GM12878 (cell line): ENCODE measurements at regions not wholly inside any gene's neighbourhood (a gene's known extent, or its start where the extent isn't known, plus 50 kb on each side); places are given as distances from the start of the nearest gene placed in this dataset.

Experiments used
- ATAC-seq: fragments of 200-7000 bp; cut with Tn5 transposase; 3 replicates; pipeline ENCODE4 v1.9.1; 2020; ENCODE audit warnings: mild to moderate bottlenecking, moderate library complexity
- BruUV-seq: library from RNA; stranded (reverse); fragments of 400-500 nt; replicated peaks from 2 replicates; lab custom pipeline; 2021; lab: Mats Ljungman, UMichigan
- CTCF ChIA-PET: fragments of 300-600 bp; sonication (Branson Sonifier 250); formaldehyde crosslinking; extraction: SDS; loops from one replicate; lab custom pipeline; 2021; ENCODE audit warnings: inconsistent platforms; lab: Yijun Ruan, JAX
- POLR2A ChIA-PET: fragments of 350-600 bp; formaldehyde crosslinking; extraction: SDS; loops from one replicate; lab custom pipeline; 2021; ENCODE audit warnings: inconsistent platforms; lab: Charles Lee
- RAD21 ChIA-PET: fragments of 300-600 bp; sonication (Branson Sonifier 250); formaldehyde crosslinking; loops from one replicate; lab custom pipeline; 2023; ENCODE audit warnings: antibody characterized with exemption; ENCODE audit not compliant: unreplicated experiment; lab: Charles Lee
- SMC1A ChIA-PET: fragments of 300-600 bp; sonication (Branson Sonifier 250); formaldehyde crosslinking; loops from one replicate; lab custom pipeline; 2023; ENCODE audit not compliant: unreplicated experiment, uncharacterized antibody; lab: Charles Lee
- DNase-seq: peaks from one replicate; pipeline ENCODE4 v3.0.0-alpha.2; 2011; ENCODE audit warnings: low read depth, low spot score
- FAIRE-seq: peaks from 3 replicates; lab custom pipeline; 2011; peaks lifted over from hg19 to GRCh38; lab: Jason Lieb, UNC
- H2AFZ ChIP-seq: 2 replicates; pipeline ENCODE4 v1.6.0; 2011; ENCODE audit warnings: low read depth, low read length, control low read depth; ENCODE audit not compliant: control insufficient read depth
- H3K27ac ChIP-seq: 2 replicates; pipeline ENCODE4 v1.5.1; 2011; ENCODE audit warnings: control low read depth; ENCODE audit not compliant: control insufficient read depth, insufficient read depth
- H3K27me3 ChIP-seq, 2 experiments: replicated peaks in 1 of 2; 2 replicates each; pipeline versions ENCODE4 v1.6.0 to v1.6.1; 2011; ENCODE audit warnings: low read length in 1 of 2; ENCODE audit not compliant: control insufficient read depth in 2 of 2, insufficient read depth in 2 of 2
- H3K36me3 ChIP-seq, 2 experiments: 2 replicates each; pipeline ENCODE4 v1.5.1; 2011; ENCODE audit warnings: low read length in 1 of 2; ENCODE audit not compliant: control insufficient read depth in 2 of 2, insufficient read depth in 2 of 2
- H3K4me1 ChIP-seq: 2 replicates; pipeline ENCODE4 v1.6.1; 2011; ENCODE audit warnings: mild to moderate bottlenecking, low read length, moderate library complexity, mixed read lengths; ENCODE audit not compliant: control insufficient read depth, insufficient read depth
- H3K4me2 ChIP-seq: 2 replicates; pipeline ENCODE4 v1.6.0; 2011; ENCODE audit warnings: control low read depth; ENCODE audit not compliant: control insufficient read depth, insufficient read depth
- H3K4me3 ChIP-seq: fragments of 200-600 bp; sonication (generic); 2 replicates; pipeline ENCODE4 v1.5.1; 2016
- H3K79me2 ChIP-seq: 2 replicates; pipeline ENCODE4 v1.6.0; 2011; ENCODE audit warnings: low read length; ENCODE audit not compliant: control insufficient read depth, insufficient read depth
- H3K9ac ChIP-seq: 2 replicates; pipeline ENCODE4 v1.8.0; 2011; ENCODE audit warnings: low read length, control low read depth, mixed read lengths; ENCODE audit not compliant: control insufficient read depth, insufficient read depth
- H3K9me3 ChIP-seq: replicated peaks from 3 replicates; pipeline ENCODE4 v1.5.1; 2011; ENCODE audit warnings: mild to moderate bottlenecking, low read length; ENCODE audit not compliant: control insufficient read depth, insufficient read depth
- H4K20me1 ChIP-seq: 2 replicates; pipeline ENCODE4 v1.6.0; 2011; ENCODE audit not compliant: control insufficient read depth, insufficient read depth
- ATF7 ChIP-seq: fragments of 450-650 bp; IDR thresholded peaks from 2 replicates; pipeline ENCODE4 v1.6.1; 2016; ENCODE audit warnings: low read depth, mild to moderate bottlenecking
- CBFB ChIP-seq: IDR thresholded peaks from 2 replicates; pipeline ENCODE4 v1.6.1; 2016; ENCODE audit warnings: antibody characterized with exemption, low read depth
- E2F8 ChIP-seq: fragments of 450-650 bp; IDR thresholded peaks from 2 replicates; pipeline ENCODE4 v1.6.1; 2018; ENCODE audit warnings: mild to moderate bottlenecking, low read depth, moderate library complexity; ENCODE audit not compliant: partially characterized antibody
- GATAD2B ChIP-seq: fragments of 450-650 bp; conservative IDR thresholded peaks from 2 replicates; pipeline ENCODE4 v1.6.1; 2017; ENCODE audit warnings: low read depth, mild to moderate bottlenecking, moderate library complexity
- NFXL1 ChIP-seq: fragments of 450-650 bp; IDR thresholded peaks from 2 replicates; pipeline ENCODE4 v1.6.1; 2017; ENCODE audit warnings: antibody characterized with exemption, mild to moderate bottlenecking, borderline replicate concordance
- NR2F1 ChIP-seq: fragments of 450-650 bp; conservative IDR thresholded peaks from 2 replicates; pipeline ENCODE4 v1.6.1; 2017; ENCODE audit warnings: mild to moderate bottlenecking
- USF1 ChIP-seq: IDR thresholded peaks from 2 replicates; pipeline ENCODE4 v1.6.1; 2011; ENCODE audit warnings: borderline replicate concordance, low read depth, mild to moderate bottlenecking, moderate library complexity, mixed read lengths, low read length; ENCODE audit not compliant: insufficient read depth; ENCODE audit errors: extremely low read length
- WGBS: methylation state at CpG from one replicate; pipeline ENCODE4 v1.1.6; 2016; ENCODE audit warnings: low lambda C conversion rate; ENCODE audit not compliant: insufficient replicate concordance, insufficient coverage; ENCODE audit errors: missing lambda C conversion rate; 5-methylcytosine and 5-hydroxymethylcytosine counted together
- in situ Hi-C: fragments of 300-500 bp; cut with MboI; formaldehyde crosslinking; loops from 9 replicates; pipeline ENCODE4 v1.14.3; 2018; ENCODE audit warnings: mixed read lengths
- intact Hi-C: fragments of 100-400 bp; cut with micrococcal nuclease; formaldehyde crosslinking; loops from one replicate; pipeline ENCODE4 v1.14.2; 2022; ENCODE audit not compliant: unreplicated experiment
- TF ChIP-seq, protein P1 (sequence below): IDR thresholded peaks from 2 replicates; pipeline ENCODE4 v1.6.1; 2012; ENCODE audit warnings: mild to moderate bottlenecking, low read depth, low read length

DNA sequence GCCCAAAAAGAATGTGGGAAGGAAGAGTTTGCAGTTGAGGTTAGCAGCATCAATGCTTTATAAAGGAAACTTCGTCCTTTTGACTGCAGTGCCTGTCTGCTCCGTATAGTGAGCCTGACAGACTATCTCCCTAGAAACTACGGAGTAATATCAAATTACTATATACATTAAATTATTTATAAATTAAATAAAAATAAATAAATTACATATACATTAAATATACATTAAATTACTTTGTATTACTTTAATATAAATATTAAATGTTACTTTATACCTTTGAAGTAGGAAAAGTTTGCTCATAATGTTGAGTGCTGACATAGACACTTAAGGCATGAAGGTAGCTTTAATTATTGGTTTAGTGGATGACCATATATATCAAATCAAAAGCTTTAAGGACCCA, 165.2 kb downstream of the IL15 start:
- no peaks in the 10 kb centered on the region for H3K27me3 ChIP-seq
- RAD21 ChIA-PET, result no interaction called here
- no peak for DNase-seq
- TF ChIP-seq NR2F1 (no peak), GATAD2B (no peak)
- TF ChIP-seq, protein P1, sequence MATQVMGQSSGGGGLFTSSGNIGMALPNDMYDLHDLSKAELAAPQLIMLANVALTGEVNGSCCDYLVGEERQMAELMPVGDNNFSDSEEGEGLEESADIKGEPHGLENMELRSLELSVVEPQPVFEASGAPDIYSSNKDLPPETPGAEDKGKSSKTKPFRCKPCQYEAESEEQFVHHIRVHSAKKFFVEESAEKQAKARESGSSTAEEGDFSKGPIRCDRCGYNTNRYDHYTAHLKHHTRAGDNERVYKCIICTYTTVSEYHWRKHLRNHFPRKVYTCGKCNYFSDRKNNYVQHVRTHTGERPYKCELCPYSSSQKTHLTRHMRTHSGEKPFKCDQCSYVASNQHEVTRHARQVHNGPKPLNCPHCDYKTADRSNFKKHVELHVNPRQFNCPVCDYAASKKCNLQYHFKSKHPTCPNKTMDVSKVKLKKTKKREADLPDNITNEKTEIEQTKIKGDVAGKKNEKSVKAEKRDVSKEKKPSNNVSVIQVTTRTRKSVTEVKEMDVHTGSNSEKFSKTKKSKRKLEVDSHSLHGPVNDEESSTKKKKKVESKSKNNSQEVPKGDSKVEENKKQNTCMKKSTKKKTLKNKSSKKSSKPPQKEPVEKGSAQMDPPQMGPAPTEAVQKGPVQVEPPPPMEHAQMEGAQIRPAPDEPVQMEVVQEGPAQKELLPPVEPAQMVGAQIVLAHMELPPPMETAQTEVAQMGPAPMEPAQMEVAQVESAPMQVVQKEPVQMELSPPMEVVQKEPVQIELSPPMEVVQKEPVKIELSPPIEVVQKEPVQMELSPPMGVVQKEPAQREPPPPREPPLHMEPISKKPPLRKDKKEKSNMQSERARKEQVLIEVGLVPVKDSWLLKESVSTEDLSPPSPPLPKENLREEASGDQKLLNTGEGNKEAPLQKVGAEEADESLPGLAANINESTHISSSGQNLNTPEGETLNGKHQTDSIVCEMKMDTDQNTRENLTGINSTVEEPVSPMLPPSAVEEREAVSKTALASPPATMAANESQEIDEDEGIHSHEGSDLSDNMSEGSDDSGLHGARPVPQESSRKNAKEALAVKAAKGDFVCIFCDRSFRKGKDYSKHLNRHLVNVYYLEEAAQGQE, result no peak
- TF ChIP-seq, all 136 proteins: peak for 0
- ChIA-PET SMC1A (no interaction called here), CTCF (no interaction called here), POLR2A (no interaction called here)
- no peaks in the 10 kb centered on the region for H3K4me1 ChIP-seq
- ATAC-seq (no peak), FAIRE-seq (no peak)
- H3K36me3 ChIP-seq, result no peaks in the 10 kb centered on the region
- H3K27ac ChIP-seq, result no peak overlapping the region
- no peak overlapping the region for H3K4me3 ChIP-seq
- no TSS peak for BruUV-seq
- H3K4me2 ChIP-seq, result no peak overlapping the region
- H4K20me1 ChIP-seq, result no peaks in the 10 kb centered on the region
- H3K79me2 ChIP-seq, result no peaks in the 10 kb centered on the region
- intact Hi-C loops, result no loop called here
- in situ Hi-C loops, result no loop called here
- H2AFZ ChIP-seq, result no peak overlapping the region
- H3K9me3 ChIP-seq, result no peaks in the 10 kb centered on the region
- 37% methylated on average over 3 of the region's 3 CpGs for WGBS
- H3K9ac ChIP-seq, result no peak overlapping the region

DNA sequence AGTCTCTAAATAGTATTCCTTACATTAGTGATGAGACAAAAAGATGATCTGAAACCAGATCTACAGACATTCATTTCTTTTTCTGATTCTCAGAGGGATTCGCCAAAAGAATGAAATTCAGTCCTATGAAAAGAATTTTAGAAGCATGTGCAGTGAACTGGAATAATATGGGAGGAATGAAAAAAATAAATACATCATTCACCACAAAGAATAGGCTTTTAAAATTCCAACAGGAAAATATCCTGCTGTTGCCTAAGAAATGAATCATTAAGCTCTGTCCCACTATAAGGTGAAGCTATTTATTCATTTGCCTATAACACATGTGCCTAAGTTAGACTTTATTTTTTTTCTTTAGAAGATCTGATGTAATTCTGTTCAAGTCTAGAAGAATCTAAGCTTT, 165.9 kb downstream of the IL15 start:
- DNase-seq (no peak), FAIRE-seq (no peak), ATAC-seq (no peak)
- Histone ChIP-seq H3K4me3 (no peak overlapping the region), H3K4me1 (no peaks in the 10 kb centered on the region), H3K36me3 (no peaks in the 10 kb centered on the region), H2AFZ (no peak overlapping the region), H3K9me3 (no peaks in the 10 kb centered on the region), H4K20me1 (no peaks in the 10 kb centered on the region), H3K27ac (no peak overlapping the region), H3K9ac (no peak overlapping the region), H3K79me2 (no peaks in the 10 kb centered on the region), H3K4me2 (no peak overlapping the region), H3K27me3 (no peaks in the 10 kb centered on the region)
- ChIA-PET CTCF (no interaction called here), POLR2A (no interaction called here), RAD21 (no interaction called here), SMC1A (no interaction called here)
- in situ Hi-C loops, result no loop called here
- 0% methylated on average over 1 of the region's 1 CpG for WGBS
- intact Hi-C loops, result no loop called here
- no TSS peak for BruUV-seq
- TF ChIP-seq ATF7 (no peak), NFXL1 (no peak), CBFB (no peak), E2F8 (no peak), USF1 (no peak)
